ENCODE measurements at regions not wholly inside any gene's neighbourhood (a gene's known extent, or its start where the extent isn't known, plus 50 kb on each side); places are given as distances from the start of the nearest gene placed in this dataset.

DNA sequence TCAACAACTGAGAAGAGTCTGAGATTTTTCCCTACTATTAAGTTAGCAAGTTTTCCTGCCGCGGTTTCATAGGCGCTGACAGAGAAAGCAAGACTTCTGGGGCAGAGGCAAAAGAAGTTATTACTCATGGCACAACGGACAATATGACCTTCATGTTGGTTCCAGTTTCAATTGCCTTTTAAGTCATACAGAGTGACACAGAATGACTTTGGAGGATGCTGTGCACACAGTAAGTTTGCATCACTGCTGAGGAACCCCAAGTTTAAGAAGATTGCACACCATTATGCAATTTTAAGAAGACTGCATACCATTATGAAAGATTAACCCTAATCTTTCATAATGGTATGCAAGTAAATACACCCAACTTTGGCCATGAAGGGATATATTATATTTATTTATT lies 626.5 kb upstream of the CHORDC1 start:
- Histone ChIP-seq H3K27ac (replicated peaks) (no peak overlapping the region), H3K27me3 (ENCODE audit: insufficient read depth, poor library complexity, severe bottlenecking) (no peaks in the 10 kb centered on the region), H3K4me3 (replicated peaks; ENCODE audit: insufficient read depth, low read length) (no peak overlapping the region)
- DNase-seq (ENCODE audit: low read depth in 1 of 2, low spot score in 1 of 2): no peak
- TF ChIP-seq POLR2AphosphoS5 (IDR thresholded peaks at IDR 0.05; ENCODE audit: low read depth) (no peak), GABPA (IDR thresholded peaks at IDR 0.05; ENCODE audit: low read depth) (no peak), SPI1 (IDR thresholded peaks at IDR 0.05; ENCODE audit: borderline replicate concordance, low read depth) (no peak)
- TF ChIP-seq, protein P1, sequence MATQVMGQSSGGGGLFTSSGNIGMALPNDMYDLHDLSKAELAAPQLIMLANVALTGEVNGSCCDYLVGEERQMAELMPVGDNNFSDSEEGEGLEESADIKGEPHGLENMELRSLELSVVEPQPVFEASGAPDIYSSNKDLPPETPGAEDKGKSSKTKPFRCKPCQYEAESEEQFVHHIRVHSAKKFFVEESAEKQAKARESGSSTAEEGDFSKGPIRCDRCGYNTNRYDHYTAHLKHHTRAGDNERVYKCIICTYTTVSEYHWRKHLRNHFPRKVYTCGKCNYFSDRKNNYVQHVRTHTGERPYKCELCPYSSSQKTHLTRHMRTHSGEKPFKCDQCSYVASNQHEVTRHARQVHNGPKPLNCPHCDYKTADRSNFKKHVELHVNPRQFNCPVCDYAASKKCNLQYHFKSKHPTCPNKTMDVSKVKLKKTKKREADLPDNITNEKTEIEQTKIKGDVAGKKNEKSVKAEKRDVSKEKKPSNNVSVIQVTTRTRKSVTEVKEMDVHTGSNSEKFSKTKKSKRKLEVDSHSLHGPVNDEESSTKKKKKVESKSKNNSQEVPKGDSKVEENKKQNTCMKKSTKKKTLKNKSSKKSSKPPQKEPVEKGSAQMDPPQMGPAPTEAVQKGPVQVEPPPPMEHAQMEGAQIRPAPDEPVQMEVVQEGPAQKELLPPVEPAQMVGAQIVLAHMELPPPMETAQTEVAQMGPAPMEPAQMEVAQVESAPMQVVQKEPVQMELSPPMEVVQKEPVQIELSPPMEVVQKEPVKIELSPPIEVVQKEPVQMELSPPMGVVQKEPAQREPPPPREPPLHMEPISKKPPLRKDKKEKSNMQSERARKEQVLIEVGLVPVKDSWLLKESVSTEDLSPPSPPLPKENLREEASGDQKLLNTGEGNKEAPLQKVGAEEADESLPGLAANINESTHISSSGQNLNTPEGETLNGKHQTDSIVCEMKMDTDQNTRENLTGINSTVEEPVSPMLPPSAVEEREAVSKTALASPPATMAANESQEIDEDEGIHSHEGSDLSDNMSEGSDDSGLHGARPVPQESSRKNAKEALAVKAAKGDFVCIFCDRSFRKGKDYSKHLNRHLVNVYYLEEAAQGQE (IDR thresholded peaks at IDR 0.05; ENCODE audit: insufficient replicate concordance, low read depth): no peak
- TF ChIP-seq, protein P2, sequence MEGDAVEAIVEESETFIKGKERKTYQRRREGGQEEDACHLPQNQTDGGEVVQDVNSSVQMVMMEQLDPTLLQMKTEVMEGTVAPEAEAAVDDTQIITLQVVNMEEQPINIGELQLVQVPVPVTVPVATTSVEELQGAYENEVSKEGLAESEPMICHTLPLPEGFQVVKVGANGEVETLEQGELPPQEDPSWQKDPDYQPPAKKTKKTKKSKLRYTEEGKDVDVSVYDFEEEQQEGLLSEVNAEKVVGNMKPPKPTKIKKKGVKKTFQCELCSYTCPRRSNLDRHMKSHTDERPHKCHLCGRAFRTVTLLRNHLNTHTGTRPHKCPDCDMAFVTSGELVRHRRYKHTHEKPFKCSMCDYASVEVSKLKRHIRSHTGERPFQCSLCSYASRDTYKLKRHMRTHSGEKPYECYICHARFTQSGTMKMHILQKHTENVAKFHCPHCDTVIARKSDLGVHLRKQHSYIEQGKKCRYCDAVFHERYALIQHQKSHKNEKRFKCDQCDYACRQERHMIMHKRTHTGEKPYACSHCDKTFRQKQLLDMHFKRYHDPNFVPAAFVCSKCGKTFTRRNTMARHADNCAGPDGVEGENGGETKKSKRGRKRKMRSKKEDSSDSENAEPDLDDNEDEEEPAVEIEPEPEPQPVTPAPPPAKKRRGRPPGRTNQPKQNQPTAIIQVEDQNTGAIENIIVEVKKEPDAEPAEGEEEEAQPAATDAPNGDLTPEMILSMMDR (IDR thresholded peaks at IDR 0.05; ENCODE audit: insufficient read depth, low read length): no peak

GRCh38 chr11:90847268-90847886 lies 624.5 kb upstream of the CHORDC1 start:
- DNase-seq (ENCODE audit: low read depth in 1 of 2, low spot score in 1 of 2): no peak
- Histone ChIP-seq H3K27me3 (ENCODE audit: insufficient read depth, poor library complexity, severe bottlenecking) (no peaks in the 10 kb centered on the region), H3K4me3 (replicated peaks; ENCODE audit: insufficient read depth, low read length) (no peak overlapping the region), H3K27ac (replicated peaks) (no peak overlapping the region)
- TF ChIP-seq GABPA (IDR thresholded peaks at IDR 0.05; ENCODE audit: low read depth) (no peak), SPI1 (IDR thresholded peaks at IDR 0.05; ENCODE audit: borderline replicate concordance, low read depth) (no peak), POLR2AphosphoS5 (IDR thresholded peaks at IDR 0.05; ENCODE audit: low read depth) (no peak)
- TF ChIP-seq, protein P2 (IDR thresholded peaks at IDR 0.05; ENCODE audit: insufficient read depth, low read length): no peak
- TF ChIP-seq, protein P1 (IDR thresholded peaks at IDR 0.05; ENCODE audit: insufficient replicate concordance, low read depth): no peak

GRCh38 chr11:90846628-90847027 lies 623.8 kb upstream of the CHORDC1 start:
- H3K27me3 ChIP-seq (ENCODE audit: insufficient read depth, poor library complexity, severe bottlenecking): no peaks in the 10 kb centered on the region
- no peak overlapping the region for H3K4me3 ChIP-seq (replicated peaks; ENCODE audit: insufficient read depth, low read length)
- DNase-seq (ENCODE audit: low read depth in 1 of 2, low spot score in 1 of 2): no peak
- H3K27ac ChIP-seq (replicated peaks): no peak overlapping the region
- no peak for TF ChIP-seq POLR2AphosphoS5 (IDR thresholded peaks at IDR 0.05; ENCODE audit: low read depth)
- TF ChIP-seq GABPA (IDR thresholded peaks at IDR 0.05; ENCODE audit: low read depth): no peak
- TF ChIP-seq, protein P2 (IDR thresholded peaks at IDR 0.05; ENCODE audit: insufficient read depth, low read length): no peak
- no peak for TF ChIP-seq SPI1 (IDR thresholded peaks at IDR 0.05; ENCODE audit: borderline replicate concordance, low read depth)
- TF ChIP-seq, protein P1 (IDR thresholded peaks at IDR 0.05; ENCODE audit: insufficient replicate concordance, low read depth): no peak
